OCI-LY1 (cell line): ENCODE measurements at regions not wholly inside any gene's neighbourhood (a gene's known extent, or its start where the extent isn't known, plus 50 kb on each side); places are given as distances from the start of the nearest gene placed in this dataset.

Experiments used
- H2AFZ ChIP-seq: fragments of 200-600 bp; sonication (generic), shearing (Covaris generic); 2 replicates; pipeline ENCODE4 v1.6.0; 2014; ENCODE audit warnings: antibody characterized with exemption, mild to moderate bottlenecking, low read length
- H3F3A ChIP-seq: fragments of 200-600 bp; sonication (generic), shearing (Covaris generic); 2 replicates; pipeline ENCODE4 v1.6.0; 2014; ENCODE audit warnings: mild to moderate bottlenecking, antibody characterized with exemption, low read length, moderate library complexity; ENCODE audit not compliant: insufficient read depth
- H3K27ac ChIP-seq: fragments of 200-600 bp; sonication (generic); 2 replicates; pipeline ENCODE4 v1.5.1; 2014; ENCODE audit warnings: low read length, mixed run types, mild to moderate bottlenecking, low read depth; ENCODE audit not compliant: poor library complexity, severe bottlenecking
- H3K27me3 ChIP-seq: fragments of 200-600 bp; sonication (generic); 2 replicates; pipeline ENCODE4 v1.6.0; 2014; ENCODE audit warnings: antibody characterized with exemption, mild to moderate bottlenecking, low read length, moderate library complexity; ENCODE audit not compliant: insufficient read depth
- H3K36me3 ChIP-seq: fragments of 200-600 bp; sonication (generic); 2 replicates; pipeline ENCODE4 v1.6.1; 2014; ENCODE audit warnings: mild to moderate bottlenecking, antibody characterized with exemption, low read length, moderate library complexity, mixed read lengths; ENCODE audit not compliant: insufficient read depth
- H3K4me1 ChIP-seq: fragments of 200-600 bp; sonication (generic); 2 replicates; pipeline ENCODE4 v1.5.1; 2014; ENCODE audit warnings: mild to moderate bottlenecking, low read length, moderate library complexity; ENCODE audit not compliant: insufficient read depth, severe bottlenecking
- H3K4me2 ChIP-seq: fragments of 200-600 bp; sonication (generic), shearing (Covaris generic); 2 replicates; pipeline ENCODE4 v1.6.1; 2014; ENCODE audit warnings: low read length
- H3K4me3 ChIP-seq: fragments of 200-600 bp; sonication (generic); 2 replicates; pipeline ENCODE4 v1.5.1; 2014; ENCODE audit warnings: low read length, low read depth, mild to moderate bottlenecking, mixed read lengths; ENCODE audit not compliant: poor library complexity, severe bottlenecking
- H3K79me2 ChIP-seq: fragments of 200-600 bp; shearing (Covaris generic); 2 replicates; pipeline ENCODE4 v1.6.1; 2016; ENCODE audit warnings: mixed run types, low read length, mixed read lengths; ENCODE audit not compliant: insufficient read depth
- H3K9ac ChIP-seq: fragments of 200-600 bp; sonication (generic), shearing (Covaris generic); 2 replicates; pipeline ENCODE4 v1.6.1; 2014; ENCODE audit warnings: mild to moderate bottlenecking, low read length, mixed read lengths
- H3K9me2 ChIP-seq: fragments of 200-600 bp; sonication (generic), shearing (Covaris generic); 2 replicates; pipeline ENCODE4 v1.6.1; 2014; ENCODE audit warnings: low read depth, mild to moderate bottlenecking, low read length, mixed read lengths
- H3K9me3 ChIP-seq: fragments of 200-600 bp; shearing (Covaris generic); 2 replicates; pipeline ENCODE4 v1.6.1; 2014; ENCODE audit warnings: low read length, mixed read lengths
- H4K20me1 ChIP-seq: fragments of 200-600 bp; sonication (generic), shearing (Covaris generic); 2 replicates; pipeline ENCODE4 v1.6.0; 2016; ENCODE audit warnings: mild to moderate bottlenecking, low read length; ENCODE audit not compliant: insufficient read depth
- EZH2 ChIP-seq: fragments of 200-600 bp; sonication (generic), shearing (Covaris generic); IDR thresholded peaks from 2 replicates; pipeline ENCODE4 v1.8.0; 2017; ENCODE audit warnings: borderline replicate concordance, mixed run types, mild to moderate bottlenecking, antibody characterized with exemption, low read length, moderate library complexity, mixed read lengths
- TF ChIP-seq, protein P1 (sequence below): fragments of 200-600 bp; sonication (generic), shearing (Covaris generic); IDR thresholded peaks from 2 replicates; pipeline ENCODE4 v1.5.1; 2017; ENCODE audit warnings: mild to moderate bottlenecking, antibody characterized with exemption, low read length, moderate library complexity, mixed read lengths

DNA sequence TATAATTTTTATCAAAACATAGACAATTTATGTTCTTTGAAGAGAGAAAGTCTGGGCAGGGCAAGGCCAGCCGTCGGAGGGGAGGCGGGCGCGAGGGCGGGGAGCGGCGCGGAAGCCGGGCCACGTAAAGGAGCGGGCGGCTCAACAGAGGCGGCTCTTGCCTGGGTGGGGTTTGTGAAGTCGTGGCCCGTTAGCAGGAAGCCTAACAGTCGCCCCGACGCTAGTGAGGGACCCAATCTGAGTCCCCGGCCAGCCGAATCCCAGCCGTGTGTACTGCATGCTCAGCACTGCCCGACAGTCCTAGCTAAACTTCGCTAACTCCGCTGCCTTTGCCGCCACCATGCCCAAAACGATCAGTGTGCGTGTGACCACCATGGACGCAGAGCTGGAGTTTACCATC lies 1129.2 kb downstream of the CDH9 start:
- H3K79me2 ChIP-seq: no peaks in the 10 kb centered on the region
- no peak overlapping the region for H3K4me2 ChIP-seq
- H3K36me3 ChIP-seq: no peaks in the 10 kb centered on the region
- no peak overlapping the region for H2AFZ ChIP-seq
- no peaks in the 10 kb centered on the region for H3K4me1 ChIP-seq
- no peak overlapping the region for H3K9ac ChIP-seq
- H3K27ac ChIP-seq: no peak overlapping the region
- no peaks in the 10 kb centered on the region for H4K20me1 ChIP-seq
- no peaks in the 10 kb centered on the region for H3K9me2 ChIP-seq
- H3K27me3 ChIP-seq: no peaks in the 10 kb centered on the region
- no peaks in the 10 kb centered on the region for H3K9me3 ChIP-seq
- H3F3A ChIP-seq: no peaks in the 10 kb centered on the region
- H3K4me3 ChIP-seq: no peak overlapping the region
- TF ChIP-seq, protein P1, sequence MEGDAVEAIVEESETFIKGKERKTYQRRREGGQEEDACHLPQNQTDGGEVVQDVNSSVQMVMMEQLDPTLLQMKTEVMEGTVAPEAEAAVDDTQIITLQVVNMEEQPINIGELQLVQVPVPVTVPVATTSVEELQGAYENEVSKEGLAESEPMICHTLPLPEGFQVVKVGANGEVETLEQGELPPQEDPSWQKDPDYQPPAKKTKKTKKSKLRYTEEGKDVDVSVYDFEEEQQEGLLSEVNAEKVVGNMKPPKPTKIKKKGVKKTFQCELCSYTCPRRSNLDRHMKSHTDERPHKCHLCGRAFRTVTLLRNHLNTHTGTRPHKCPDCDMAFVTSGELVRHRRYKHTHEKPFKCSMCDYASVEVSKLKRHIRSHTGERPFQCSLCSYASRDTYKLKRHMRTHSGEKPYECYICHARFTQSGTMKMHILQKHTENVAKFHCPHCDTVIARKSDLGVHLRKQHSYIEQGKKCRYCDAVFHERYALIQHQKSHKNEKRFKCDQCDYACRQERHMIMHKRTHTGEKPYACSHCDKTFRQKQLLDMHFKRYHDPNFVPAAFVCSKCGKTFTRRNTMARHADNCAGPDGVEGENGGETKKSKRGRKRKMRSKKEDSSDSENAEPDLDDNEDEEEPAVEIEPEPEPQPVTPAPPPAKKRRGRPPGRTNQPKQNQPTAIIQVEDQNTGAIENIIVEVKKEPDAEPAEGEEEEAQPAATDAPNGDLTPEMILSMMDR: no peak
- no peak for TF ChIP-seq EZH2

DNA sequence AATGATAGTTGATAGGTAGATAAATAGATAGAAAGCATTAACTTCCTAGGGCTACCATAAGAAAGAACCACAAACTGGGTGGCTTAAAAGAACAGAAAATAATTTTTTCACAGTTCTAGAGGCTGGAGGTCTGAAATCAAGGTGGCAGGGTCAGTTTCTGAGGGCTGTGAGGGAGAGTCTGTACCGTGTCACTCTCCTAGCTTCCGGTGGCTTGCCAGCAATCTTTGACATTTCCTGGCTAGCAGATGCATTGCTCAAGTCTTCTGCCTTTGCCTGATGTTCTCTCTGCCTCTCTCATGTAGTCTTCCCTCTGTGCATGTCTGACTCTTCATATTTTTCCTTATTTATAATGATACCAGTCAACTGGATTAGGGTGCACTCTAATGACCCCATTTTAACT lies 1132.7 kb downstream of the CDH9 start:
- H3K4me2 ChIP-seq: no peak overlapping the region
- H3F3A ChIP-seq: no peaks in the 10 kb centered on the region
- H3K9ac ChIP-seq: no peak overlapping the region
- H3K4me3 ChIP-seq: no peak overlapping the region
- H2AFZ ChIP-seq: no peak overlapping the region
- H3K27ac ChIP-seq: no peak overlapping the region
- H3K9me2 ChIP-seq: no peaks in the 10 kb centered on the region
- H3K79me2 ChIP-seq: no peaks in the 10 kb centered on the region
- no peaks in the 10 kb centered on the region for H3K27me3 ChIP-seq
- no peaks in the 10 kb centered on the region for H3K9me3 ChIP-seq
- H3K4me1 ChIP-seq: no peaks in the 10 kb centered on the region
- no peaks in the 10 kb centered on the region for H3K36me3 ChIP-seq
- no peak for TF ChIP-seq EZH2
- TF ChIP-seq, protein P1: no peak
- H4K20me1 ChIP-seq: no peaks in the 10 kb centered on the region

DNA sequence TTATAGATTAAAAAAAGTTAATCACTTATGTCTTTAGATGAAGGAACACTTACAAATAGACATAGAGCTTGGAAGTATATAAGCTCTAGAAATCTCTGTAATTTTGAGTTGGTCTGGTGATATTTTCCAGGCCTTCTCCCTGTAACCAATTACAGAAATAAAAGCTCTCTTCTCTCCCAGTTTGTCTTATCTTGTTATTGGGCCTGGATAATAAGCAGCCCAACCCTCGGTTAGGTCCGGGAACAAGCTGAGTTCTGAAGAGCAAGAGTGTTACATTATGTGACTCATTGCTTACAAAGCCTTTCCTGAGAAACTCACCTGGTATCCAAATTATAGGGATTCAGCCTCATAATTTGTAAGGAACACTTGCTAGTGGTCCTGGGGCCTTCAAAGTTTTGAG lies 1146.2 kb downstream of the CDH9 start:
- TF ChIP-seq, protein P1: no peak
- no peaks in the 10 kb centered on the region for H3F3A ChIP-seq
- no peak overlapping the region for H3K4me3 ChIP-seq
- H2AFZ ChIP-seq: no peak overlapping the region
- H3K27ac ChIP-seq: no peak overlapping the region
- no peak overlapping the region for H3K9ac ChIP-seq
- no peaks in the 10 kb centered on the region for H3K9me2 ChIP-seq
- H4K20me1 ChIP-seq: no peaks in the 10 kb centered on the region
- H3K27me3 ChIP-seq: no peaks in the 10 kb centered on the region
- no peaks in the 10 kb centered on the region for H3K9me3 ChIP-seq
- H3K79me2 ChIP-seq: no peaks in the 10 kb centered on the region
- H3K36me3 ChIP-seq: no peaks in the 10 kb centered on the region
- no peaks in the 10 kb centered on the region for H3K4me1 ChIP-seq
- H3K4me2 ChIP-seq: no peak overlapping the region
